SHP77 (cell line): ENCODE measurements at regions not wholly inside any gene's neighbourhood (a gene's known extent, or its start where the extent isn't known, plus 50 kb on each side); places are given as distances from the start of the nearest gene placed in this dataset.
"Not testable (repeated sequence)": the region's sequence is repeated elsewhere in the genome, so short reads cannot be mapped to it uniquely, and the experiment has no call there.

Experiments
- DNase-seq, 2 experiments: peaks; one replicate each; lab custom pipeline; 2025; lab: John Stamatoyannopoulos, UW

DNA sequence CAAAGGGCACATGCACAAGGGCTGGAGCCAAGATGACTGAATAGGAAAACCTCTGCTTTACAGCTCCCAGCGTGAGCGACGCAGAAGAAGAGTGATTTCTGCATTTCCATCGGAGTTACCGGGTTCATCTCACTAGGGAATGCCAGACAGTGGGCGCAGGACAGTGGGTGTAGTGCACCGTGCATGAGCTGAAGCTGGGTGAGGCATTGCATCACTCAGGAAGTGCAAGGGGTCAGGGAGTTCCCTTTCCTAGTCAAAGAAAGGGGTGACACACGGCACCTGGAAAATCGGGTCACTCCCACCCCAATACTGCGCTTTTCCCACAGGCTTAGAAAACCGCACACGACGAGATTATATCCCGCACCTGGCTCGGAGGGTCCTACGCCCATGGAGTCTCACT lies 64.5 kb upstream of the HTR1E start:
- DNase-seq: not testable (repeated sequence)

DNA sequence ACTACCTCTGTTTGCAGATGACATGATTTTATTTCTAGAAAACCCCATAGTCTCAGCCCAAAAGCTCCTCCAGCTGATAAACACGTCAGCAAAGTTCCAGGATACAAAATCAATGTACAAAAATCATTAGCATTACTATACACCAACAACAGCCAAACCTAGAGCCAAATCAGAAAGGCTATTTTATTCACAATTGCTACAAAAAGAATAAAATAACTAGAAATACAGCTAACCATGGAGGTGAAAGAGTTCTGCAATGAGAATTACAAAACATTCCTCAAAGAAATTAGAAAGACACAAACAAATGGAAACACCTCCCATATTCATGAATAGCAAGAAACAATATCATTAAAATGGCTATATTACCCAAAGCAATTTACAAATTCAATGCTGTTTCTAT lies 65.6 kb upstream of the HTR1E start:
- no peak for DNase-seq

DNA sequence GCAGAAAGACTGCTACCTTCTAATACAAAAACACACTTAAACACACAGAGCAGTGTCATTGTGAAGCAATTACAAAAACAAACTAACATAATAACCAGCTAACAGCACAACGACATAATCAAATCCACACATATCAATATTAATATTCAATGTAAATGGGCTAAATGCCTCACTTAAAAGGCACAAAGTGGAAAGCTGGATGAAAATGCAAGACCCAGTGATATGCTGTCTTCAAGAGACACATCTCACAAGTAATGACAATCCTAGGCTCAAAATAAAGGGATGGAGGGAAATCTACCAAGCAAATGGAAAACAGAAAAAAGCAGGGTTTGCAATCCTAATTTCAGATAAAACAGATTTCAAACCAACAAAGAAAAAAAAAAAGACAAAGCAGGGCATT lies 67.8 kb upstream of the HTR1E start:
- no peak for DNase-seq

DNA sequence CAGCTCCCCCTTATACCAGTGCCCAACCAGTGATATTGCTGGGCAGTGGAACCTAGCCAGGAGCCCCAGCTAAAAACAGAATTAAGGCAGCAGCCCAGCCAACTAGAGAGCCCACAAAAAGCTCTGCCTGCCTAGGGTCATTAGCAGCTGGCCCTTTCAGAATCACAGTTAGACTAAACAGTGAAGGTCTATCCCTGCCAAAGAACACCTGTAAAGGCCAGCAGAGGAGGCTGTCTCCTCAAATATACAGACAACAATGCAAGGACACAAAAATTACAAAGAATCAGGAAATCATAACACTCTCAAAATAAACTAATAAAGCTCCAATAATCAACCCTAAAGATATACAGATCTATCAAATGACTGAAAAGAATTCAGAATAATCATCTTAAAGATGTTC lies 77.8 kb upstream of the HTR1E start:
- DNase-seq: no peak

DNA sequence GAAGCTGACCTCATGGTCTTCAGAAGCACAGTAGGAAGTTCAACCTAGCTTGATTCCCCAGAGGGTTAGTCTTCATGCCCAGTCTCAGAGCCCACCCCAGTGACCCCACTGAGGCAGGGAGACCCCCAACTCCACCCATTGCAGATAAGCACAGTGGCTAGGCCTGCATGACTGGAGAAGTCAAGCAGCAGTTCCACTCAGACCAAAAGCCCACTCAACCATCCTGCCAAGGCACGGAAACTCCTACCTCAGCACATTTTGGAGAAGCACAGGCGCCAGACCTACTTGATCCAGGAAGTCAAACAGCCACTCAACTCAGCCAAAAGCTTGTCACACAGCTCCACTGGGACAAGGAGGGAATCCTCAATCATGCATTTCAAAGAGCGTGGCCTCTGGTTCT lies 78.4 kb upstream of the HTR1E start:
- no peak for DNase-seq

DNA sequence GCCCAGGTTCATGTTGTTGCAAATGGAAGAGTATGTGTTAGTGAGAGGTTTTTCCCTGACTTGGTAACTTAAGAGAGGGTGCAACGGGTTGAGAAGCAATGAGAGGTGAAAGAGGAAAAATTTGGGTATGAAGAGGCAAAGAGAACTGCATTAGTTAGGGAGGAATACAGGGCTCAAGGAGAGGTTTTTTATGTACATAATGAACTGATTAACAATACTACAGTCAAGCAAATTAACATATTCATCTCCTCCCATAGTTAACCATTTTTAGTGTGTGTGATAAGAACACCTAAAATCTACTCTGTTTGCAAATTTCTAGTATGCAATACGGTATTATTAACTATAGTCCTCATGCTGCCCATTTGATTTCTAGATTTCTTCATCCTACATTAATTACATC lies 79.5 kb upstream of the HTR1E start:
- no peak for DNase-seq

DNA sequence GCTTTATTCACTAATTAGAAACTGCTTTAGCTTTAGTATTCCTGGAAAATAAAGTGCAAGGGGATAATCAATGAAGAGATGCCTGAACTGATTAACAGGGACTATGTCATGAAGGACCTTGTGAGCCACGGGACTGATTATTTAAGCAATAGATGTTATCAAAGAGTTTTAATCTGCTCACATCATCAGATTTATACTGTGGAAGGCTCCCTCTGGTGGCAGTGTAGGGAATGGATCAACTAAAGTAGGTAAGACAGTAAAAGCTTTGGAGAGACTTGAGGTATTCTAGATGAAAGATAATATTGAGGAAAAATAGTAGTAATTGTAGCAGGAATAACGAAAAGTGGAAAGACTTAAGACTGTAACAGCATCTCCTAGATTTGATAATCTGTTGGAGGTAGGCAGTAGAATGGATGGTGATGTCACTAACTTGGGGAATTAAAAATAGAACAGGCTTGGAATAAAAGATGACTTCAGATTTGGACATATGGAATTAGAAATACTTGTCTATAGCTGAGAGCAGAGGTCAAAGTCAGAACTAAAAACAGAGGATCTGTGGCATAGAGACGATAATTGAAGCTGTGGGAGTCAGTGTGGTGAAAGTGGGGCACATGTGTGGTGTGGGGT lies 80.3 kb upstream of the HTR1E start:
- DNase-seq: peak; percentile 1 to 30

DNA sequence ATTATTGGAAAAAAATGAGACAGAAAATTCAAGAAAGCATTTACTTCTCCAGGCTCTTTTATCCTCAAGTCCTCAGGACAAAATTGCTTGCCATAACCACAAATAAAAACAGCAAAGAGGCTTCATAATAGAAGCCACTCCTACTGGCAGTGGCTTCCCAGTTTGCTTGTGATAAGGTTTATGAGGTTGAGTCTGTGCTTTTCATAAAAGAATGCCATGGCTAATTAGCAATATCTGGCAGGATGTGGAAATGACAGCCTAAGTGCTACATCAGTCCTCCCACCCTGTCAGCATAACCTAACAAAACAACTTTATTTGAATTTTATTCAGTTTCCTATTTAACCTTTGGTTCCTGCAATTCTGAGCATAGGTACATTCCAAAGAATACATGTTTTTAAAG lies 80.9 kb upstream of the HTR1E start:
- DNase-seq: no peak

DNA sequence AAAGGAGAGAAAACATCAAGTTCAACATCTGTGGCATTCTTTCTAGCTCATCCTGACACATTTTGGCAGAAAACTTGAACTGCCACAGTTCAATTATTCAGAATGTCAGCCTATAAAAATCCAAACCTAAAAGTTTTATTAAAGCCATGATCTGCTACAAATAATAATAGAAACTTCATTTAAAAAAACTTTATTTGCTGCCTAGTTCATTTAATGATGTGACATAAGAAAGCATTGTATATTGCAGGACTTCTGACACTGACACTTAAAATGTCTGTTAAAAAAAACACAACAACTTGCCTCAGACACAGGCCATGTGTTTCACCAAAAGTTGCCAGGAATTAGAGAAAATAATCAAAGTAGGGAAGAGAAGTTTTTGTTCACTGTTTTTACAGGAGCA lies 88.3 kb upstream of the HTR1E start:
- no peak for DNase-seq

DNA sequence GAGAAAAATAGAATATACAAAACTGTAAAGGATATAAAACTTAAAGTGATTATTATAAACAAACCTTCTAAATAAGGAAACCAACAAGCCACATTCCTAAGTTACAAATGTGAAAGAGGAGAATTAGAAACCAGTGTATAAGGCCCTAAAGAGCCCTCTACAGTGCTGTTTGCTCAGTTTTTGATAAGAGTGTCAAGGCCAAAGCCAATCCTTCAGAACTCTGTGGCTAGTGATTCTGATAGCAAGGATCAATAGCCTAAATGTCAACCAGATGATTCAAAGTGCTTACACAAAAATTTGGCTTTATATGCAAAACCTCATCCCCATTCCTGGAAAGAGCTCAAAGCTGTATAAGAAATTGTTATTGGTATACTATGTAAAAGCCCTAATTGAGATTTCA lies 104.6 kb upstream of the HTR1E start:
- no peak for DNase-seq

DNA sequence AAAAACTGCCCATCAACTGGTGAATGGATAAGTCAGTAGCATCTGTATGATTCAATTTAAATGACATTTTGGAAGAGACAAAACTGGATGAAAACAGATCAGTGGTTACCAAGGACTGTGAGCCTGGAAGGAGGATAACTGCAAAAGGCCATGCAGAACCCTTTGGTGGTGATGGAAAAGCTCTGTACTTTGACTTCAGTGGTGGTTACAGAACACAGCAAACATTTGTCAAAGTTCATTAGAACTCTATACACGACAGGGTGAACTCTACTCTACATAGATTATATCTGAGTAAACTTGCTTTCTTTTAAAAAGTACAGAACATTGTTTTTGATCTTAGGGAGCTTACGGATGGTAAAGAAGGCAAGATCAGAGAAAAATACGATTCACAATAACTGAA lies 111.9 kb upstream of the HTR1E start:
- DNase-seq: no peak

DNA sequence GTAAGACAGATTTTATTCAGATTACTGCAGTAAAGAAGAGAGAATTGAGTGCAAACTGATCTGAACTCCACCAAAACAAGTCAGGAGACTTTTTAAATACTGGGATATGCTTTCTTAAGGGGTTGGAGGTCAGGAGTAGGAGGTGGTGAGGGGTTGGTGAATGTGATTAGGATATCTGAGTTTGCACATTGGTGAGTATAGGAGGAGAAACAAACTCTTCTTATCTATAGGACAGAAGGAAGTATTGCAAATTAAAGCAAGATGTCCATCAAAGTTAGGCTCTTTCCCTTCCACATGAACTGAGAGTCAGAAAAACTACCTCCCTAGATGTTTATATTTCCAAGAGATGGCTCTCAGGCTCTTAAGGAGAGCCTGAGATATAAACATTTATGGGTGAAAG lies 114.6 kb upstream of the HTR1E start:
- DNase-seq: no peak

DNA sequence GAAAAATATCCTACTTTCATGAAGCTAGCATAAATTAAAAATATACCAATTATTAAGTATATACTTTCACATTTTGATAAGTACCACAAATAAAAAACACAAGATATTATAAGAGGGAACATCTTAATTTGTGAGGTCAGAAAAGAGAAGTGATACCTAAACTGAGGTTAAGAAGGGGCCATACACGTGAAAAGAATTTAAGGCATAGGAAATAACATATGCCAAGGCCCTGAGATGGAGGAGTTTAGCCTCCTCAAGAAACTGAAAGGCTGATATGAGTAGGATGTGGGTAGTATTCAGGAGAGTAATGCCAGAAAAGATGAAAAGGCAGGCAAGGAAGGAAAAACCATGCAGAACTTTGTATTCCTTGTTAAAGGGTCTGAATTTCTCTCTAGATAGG lies 116.6 kb upstream of the HTR1E start:
- no peak for DNase-seq

DNA sequence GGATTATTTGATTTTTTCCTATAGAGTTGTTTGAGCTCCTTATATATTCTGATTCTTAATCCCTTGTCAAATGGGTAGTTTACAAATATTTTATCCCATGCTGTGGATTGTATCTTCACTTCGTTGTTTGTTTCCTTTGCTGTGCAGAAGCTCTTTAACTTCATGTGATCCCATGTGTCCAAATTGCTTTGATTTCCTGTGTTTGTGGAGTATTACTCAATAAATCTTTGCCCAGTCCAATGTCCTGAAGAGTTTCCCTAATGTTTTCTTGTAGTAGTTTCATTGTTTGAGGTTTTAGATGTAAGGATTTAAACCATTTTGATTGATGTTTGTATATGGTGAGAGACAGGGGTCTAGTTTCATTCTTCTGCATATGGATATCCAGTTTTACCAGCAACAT lies 143.7 kb upstream of the HTR1E start:
- DNase-seq: no peak

DNA sequence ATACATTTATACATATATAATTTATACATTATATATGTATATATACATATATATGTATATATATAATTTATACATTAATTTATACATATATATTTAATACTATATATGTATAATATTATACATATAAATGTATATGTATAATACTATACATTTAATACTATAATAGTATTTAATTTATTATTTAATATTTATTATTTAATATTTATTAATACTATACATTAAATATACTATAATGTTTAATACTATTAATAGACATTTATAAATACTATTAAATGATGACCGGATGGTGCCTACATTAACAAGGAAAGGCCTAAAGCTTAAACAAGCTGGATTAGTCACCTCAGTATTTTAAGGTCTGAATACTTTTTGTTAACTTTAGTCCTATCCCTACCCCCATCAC lies 145.9 kb upstream of the HTR1E start:
- DNase-seq: no peak

DNA sequence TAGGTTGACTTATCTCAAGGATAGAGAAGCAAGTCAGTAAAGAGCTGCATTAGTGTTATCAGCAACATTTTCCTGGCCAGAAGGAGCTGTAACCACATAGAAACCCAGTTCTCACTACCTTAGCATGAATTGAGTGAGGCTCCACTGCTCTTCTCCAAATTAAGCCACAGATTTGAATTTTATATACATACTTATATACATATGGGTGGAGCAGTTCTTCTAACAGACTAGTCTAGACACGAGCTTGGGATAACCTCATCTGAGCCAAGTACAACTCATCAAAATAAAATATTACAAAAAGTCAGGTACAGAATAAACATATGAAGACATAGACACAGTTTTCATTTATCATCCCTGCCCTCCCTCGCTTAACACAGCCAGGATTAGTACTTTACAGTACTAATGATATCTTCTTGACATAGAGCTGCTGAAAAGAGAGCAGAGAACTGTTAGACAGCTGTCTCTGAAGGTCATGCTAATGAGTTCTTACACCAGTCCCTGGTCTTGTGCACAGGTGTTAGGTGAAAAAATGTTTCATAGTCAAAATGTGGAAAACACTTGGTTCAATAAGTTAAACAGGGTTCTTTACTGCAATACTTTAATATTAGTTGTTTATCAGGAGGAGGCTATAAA lies 147.4 kb upstream of the HTR1E start:
- DNase-seq: no peak

DNA sequence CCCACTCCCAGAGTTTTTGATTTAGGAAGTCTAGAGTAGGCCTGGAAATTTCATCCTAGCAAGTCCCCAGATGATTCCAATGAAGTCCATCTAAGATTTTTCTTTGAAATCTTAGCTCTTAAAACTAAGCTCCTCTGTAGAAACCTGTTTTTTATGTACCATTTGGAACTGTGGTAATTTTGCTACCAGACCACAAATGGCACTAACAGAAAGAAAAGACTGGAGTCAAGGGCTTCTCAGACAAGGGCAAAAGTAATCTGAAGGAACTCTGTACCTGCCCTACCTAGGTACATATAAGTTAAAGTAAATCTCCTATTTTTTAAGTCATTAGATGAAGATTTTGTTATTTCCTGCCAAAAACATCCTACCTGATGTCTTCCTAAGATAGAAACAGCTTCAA lies 155.0 kb upstream of the HTR1E start:
- DNase-seq: no peak

DNA sequence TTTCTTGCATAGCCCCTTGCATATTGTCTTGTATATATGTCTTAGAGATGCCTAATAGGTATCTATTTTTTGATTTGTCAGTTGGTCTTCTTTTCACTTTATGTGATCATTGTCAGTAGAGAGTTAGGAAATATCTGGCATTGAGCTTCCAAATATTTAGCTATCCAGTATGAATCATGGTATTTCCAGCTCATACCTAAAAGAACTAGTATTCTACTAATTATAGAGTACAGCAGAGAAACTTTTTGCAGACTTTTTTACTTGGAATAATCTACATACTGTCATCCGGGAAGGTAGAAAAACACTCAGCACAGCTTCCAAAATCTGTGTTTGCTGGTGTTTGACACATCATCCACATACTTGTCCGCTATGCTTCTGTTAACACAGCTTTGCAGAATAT lies 156.4 kb upstream of the HTR1E start:
- DNase-seq: no peak

DNA sequence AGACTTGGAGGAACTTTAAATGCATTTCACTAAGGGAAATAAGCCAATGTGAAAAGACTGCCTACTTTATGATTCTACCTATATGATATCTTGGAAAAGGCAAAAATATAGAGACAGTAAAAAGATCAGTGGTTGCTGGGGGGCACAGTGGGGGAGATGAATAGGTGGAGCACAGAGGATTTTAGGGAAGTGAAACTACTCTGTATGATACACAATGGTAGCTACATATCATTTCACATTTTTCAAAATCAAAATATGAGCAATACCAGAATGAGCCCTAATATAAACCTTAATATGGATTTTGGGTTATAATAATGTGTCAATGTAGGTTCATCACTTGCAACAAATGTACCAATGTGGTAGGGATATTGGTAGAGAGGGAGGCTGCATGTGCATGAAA lies 161.4 kb upstream of the HTR1E start:
- no peak for DNase-seq

DNA sequence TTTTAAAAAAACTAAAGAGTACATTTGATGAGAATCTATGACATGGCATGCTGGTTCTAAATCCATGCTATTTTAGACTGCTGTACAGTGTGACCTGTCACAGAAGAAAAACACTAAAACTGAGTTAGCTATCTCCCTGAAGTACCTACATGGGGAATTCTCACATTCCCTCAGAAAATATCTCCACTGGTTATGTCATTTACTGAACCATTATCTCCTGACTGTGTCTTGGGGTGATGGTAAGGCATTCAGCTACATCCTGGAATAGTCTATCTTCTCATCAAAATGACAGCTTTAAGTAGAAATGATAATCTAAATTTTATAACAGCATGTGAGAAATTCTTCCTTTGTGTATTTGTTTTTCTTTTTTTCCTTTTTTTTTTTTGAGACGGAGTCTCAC lies 172.1 kb upstream of the HTR1E start:
- no peak for DNase-seq

DNA sequence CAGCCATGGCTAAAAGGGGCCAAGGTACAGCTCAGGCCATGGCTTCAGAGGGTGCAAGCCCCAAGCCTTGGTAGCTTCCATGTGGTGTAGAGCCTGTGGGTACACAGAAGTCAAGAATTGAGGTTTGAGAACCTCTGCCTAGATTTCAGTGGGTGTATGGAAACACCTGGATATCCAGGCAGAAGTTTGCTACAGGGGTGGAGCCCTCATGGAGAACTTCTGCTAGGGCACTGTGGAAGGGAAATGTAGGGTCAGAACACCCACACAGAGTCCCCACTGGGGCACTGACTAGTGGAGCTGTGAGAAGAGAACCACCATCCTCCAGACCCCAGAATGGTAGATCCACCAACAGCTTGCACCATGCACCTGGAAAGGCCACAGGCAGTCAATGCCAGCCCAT lies 177.4 kb upstream of the HTR1E start:
- DNase-seq: not testable (repeated sequence)

DNA sequence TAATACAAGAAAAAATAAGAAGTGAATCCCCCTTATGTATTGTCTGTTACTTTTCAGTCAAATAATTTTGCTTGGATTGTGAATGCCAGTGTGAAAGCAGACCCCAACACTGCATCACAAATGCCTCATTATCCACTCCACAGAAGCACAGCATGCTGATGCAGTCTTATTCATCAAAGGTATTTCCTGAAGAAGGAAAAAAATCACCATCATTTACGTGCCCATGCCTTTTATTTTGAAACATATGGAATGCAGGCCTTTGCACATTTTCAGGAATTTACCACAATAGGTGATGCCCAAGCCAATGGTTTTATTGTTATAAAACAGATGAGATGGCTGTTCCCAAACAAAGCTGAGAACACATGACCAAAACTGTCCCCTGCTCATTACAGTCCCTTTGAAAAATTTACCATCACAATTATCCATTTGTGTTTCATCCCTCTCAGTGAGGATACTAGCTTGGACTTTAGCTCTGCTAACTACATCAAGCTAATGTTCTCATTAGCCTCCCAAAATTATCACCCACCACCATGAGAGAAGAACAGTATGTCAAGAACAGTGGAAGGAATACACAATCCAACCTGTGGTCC lies 180.6 kb upstream of the HTR1E start:
- DNase-seq: no peak

DNA sequence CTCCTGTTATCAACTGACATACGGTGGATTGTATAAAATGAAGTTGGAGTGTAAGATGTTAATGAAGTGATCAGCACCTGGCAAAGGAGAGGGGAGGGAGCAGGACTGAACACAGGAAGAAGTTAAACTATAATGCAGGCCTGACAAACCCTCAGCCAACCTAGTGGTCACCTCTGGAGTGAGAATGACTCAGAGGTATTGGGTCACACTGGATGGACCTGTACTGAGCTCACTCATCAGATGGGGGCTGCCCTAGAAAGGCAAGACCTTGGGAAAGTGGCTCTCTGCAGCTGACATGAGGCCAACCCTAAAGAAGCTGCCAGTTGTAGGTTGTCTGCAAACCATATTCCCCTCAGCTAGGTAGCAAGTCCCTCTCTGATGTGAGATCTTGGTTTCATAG lies 193.3 kb upstream of the HTR1E start:
- DNase-seq: no peak

DNA sequence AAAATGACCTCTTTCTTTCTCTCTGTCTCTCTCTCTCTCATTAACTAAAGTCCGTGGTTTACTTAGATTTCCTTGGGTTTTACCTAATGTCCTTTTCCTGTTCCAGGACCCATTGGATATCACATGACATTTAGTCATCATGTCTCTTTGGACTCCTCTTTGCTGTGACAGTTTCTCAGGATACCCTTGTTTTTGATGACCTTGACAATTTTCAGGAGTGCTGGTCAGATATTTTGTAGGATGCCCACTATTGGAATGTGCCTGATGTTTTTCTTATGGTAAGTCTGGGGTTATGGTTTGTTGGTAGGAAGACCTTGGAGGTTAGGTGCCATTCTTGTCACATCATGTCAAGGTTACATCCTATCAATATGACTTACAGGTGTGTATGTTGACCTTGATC lies 199.2 kb upstream of the HTR1E start:
- DNase-seq: no peak
